Activated naive CD4-positive, alpha-beta T cell (primary cell): ENCODE measurements at regions not wholly inside any gene's neighbourhood (a gene's known extent, or its start where the extent isn't known, plus 50 kb on each side); places are given as distances from the start of the nearest gene placed in this dataset.

Experiments
- DNase-seq, 4 experiments: peaks; one replicate each; lab custom pipeline; 2025; lab: John Stamatoyannopoulos, UW

DNA sequence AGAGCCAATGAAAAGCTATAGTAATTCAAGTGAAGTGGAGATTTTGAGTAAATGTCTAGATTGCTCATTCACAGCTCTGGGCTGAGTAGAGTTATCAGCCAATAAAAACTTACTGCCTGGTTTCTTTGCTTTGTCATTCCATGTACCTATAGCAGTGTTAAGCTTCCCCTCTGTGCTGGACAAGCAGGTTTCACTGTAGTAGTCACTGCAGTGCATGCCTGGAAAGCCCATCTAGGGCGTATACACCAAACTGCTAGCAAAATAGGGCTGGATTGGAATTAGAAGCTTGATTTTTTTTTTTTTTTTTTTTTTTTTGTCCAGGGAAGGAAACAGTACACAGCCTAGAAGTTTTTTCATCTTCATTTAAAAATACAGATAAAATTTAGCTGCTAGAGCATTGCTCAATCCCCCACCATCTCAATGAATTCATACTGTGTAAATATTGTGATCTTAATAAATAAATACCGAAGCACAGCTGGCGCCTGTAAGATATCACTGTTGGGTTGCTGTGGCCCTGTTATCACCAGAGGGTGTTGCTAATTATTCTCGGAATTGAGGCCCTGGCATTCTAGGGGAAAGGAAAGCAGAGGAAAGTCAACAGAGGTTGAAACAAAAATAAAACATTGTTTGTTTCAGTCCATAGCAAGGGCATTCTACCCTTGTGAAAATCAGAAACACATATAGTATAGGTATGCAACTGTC is 968.5 kb upstream of the GJE1 start:
- DNase-seq, result no peak

DNA sequence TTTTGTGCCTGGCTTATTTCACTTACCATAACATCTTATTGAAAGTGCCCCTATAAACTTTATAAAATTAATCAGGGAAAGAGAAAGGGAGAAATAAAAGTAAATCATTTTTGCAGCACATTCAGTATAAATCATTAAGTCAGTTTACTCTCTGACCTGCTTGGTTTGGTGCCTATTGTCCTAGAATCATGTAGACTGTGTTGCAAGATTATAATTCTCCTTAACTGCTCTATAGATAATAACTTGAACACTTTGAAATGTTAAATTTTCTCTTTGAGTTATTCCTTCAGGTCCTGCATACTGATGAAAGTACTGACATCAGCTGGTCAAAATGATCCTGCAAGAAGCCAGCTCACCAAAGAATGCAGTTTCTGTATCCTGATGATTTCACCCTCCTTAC is 969.6 kb upstream of the GJE1 start:
- DNase-seq, result no peak

DNA sequence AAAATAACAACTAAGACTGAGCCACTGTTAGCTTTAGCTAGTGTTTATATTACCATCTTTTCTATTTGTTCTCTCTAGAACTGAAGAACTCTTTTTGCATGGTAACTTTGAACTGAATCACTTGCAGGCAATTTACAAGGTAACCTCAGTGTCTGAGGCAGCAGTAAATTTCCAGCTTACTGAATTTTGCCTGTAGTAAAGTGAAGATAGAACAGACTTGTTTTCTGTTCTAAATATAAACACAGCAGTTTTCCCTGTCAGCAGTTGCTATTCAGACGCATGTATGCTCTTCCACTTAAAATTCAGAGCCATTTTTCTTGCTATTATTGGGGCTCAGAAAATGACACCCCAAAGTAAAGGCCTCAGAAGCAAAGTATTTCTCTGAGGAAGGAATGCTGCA is 974.0 kb upstream of the GJE1 start:
- no peak for DNase-seq

DNA sequence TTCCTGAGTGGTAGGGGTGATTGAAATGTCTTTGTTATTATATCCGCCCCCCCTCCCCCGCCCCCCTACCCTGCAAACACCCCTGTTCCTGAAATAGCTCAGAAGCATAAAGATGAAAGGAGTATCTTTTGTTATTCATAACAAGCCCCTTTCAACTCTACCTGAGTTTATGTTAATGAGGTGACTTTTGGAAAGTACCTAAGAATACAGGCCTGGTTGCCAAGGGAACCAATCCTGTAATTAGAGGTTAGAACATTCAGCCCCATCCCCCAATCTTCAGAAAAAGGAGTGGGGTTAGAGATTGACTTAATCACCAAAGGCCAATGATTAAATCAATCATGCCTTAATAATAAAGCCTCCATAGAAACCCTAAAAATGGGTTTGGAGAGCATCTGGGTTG is 979.2 kb upstream of the GJE1 start:
- DNase-seq, result no peak

DNA sequence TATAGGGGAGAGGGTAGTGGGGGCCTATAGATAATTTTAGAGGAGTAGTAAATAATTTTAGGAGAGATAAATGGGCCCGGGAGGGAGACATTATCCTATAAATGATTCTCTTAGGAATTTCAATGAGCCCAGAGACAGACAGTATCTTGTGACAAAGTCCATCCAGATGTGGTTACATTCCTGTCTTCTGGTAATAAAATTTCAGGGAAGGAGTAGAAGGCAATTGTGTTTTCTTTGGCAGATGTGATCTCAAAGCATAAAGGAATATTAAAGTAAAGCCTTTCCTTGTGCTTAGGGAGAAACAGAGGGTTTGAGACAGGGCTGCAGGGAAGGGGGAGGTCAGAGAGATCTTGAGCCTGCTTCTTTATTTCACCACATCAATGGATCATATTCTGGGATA is 979.8 kb upstream of the GJE1 start:
- no peak for DNase-seq

DNA sequence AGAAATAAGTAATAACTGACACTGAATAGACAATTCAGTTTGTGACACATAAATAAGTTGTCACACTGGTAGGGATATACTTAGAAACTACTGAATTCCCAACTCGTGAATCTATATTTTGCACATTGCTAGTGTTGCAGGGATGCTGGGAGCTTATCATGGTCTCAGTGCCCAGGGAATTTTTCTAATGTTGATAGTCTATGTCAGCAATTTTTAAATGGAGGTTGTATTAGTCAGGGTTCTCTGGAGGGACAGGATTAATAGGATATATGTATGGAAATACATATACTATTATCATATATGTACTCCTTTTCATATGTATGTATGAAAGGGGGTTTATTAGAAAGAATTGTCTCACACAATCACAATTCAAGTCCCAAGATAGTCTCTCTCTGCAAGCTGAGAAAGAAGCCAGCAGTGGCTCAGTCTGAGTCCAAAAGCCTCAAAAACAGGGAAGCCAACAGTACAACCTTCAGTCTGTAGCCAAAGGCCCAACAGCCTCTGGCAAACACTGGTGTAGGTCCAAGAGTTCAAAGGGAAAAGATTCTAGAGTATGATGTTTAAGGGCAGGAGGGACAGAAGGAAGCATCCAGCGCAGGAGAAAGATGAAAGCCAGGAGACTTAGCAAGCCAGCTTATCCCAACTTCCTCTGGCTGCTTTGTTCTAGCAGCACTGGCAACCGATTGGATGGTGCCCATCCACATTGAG is 980.9 kb upstream of the GJE1 start:
- DNase-seq, result no peak

DNA sequence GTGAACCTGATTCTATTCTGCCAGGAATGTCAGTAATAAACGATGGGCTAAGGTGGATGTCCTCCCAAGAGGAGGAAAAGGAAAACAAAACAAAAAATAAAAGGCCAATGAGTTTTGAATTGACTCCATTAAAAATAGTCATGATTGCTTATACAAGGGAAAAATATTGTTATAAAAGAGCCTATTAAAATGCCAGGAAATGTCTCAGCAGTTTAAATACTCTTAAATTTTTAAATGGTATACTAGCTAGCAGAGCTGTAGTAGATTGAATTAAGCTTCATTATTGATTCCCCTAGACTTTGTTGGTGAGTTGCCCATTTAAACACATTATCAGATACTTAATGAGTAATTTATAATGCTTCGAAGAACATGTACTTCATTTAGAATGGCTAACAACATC is 990.9 kb upstream of the GJE1 start:
- no peak for DNase-seq

DNA sequence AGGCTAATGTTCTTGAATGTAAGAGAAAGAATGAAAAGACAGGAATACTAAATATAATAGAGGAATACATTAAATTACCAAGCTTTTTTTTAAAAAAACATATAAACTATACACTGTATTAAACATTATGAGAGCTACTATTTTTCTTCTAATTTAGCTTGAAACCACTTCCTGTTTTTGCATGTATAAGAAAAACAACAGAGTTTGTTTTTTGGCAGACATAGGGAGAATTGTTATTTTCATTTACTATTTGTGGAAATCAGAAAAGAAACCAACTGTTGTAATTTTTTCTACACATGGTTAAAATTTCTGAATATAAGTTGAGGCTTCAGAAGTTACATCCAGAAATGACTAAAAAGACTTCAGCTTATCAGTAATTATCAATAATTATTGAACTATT is 991.8 kb upstream of the GJE1 start:
- no peak for DNase-seq

DNA sequence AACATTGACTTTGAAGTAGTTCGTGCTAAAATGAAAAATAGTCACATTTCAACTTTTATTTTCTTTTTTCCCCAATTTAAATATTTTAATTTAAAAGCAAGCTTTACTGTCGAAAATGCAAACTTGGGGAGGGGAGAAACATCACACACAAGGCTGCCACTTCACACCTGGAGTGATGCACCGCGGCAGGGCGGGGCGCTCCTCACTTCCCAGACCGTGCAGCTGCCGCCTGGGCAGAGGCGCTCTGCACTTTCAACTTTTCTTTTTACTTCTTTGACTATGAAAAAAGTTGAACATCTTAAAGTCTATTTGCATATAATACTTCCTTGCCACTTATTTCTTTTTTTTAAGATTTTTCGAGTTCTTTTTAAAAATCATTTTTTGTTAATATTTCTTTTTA is 993.3 kb upstream of the GJE1 start:
- DNase-seq, result no peak

DNA sequence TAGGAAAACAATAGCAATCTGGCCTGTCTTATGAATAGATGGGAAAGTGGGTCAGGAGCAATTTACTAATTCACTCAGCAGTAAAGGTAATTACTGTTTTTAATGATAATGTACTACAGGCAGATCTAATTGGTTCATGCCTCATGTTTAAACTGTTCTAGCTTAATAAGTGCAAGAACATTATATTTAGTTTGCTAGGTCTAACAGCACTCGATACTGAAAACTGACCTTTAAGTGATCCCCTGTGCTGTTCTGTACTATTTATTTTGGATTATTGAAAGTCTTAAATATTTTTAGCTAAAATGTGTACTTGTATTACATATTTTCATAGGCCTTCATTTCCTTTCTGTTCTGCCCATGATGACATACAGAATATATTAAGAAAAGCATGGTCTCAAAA is 998.0 kb upstream of the GJE1 start:
- DNase-seq, result no peak

DNA sequence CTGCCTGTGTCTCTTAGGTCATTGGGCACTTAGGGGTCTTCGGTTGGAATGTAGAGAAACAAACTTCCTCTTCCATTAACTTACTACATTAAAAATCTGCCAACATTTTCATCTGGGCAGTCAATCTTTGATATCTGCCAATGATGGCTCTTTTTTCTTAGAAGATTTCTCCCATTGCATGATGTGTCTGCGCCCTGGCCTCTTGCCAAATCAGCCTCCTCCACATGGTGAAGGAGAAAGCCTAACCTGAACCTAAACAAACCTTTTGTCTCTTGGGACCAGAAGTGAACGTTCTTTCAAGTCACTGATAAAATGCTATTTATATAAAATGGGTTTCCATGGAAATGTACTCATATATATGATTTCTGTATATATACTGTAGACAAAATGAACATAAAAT is 998.9 kb upstream of the GJE1 start:
- no peak for DNase-seq

DNA sequence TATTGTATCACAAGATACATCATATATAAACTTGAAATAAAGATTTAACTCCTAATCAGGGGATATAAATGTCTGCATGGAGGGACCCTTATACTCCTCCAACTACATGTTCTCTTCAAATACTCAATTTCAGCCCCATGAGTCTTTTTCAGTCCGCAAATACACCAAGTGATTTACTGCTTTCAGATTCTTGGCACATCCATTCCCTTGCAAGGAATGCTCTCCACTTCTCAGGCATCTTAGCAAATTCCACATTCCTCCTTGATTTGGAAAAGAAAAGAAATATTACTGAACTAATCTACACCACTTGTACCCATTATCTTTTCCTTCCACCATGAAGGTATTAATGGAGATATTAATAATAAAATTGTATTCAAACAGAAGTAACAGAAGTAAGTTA is 999.4 kb upstream of the GJE1 start:
- DNase-seq, result no peak

DNA sequence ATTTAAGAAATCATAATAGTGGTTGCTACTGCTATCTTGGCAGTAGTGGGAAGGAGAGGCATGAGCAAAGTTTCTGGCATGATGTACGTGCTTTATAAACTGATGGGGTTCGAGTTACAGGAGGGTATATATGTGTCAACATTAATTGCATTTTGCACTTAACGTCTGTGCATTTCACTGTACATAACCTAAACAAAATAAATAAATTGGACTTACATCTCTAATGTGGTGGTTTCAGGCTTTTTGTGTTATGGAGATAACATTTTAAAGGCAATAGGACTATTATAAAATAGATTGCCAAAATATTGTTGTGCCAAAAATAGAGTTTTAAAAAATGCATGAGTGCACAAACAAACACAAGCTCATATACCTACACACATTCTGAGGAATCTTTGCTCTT is 1001.1 kb upstream of the GJE1 start:
- DNase-seq, result no peak

DNA sequence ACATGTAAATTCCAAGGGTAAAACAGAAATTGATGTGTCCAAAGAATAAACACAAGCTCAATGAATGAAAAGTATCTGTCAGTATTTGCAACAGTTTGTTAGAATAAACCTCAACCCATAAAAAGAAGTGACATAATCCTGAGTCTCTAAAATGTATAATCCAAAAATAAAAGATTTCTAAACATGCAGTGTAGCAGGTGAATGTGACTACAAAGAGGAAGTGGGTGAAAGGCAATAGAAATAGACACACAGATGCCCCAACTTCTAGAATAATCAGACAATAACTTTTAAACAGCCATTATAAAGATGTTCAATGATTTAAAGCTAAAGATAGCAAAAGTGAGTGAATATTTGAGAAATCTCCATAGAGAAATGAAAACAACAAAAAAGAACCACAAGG is 1009.2 kb upstream of the GJE1 start:
- no peak for DNase-seq

DNA sequence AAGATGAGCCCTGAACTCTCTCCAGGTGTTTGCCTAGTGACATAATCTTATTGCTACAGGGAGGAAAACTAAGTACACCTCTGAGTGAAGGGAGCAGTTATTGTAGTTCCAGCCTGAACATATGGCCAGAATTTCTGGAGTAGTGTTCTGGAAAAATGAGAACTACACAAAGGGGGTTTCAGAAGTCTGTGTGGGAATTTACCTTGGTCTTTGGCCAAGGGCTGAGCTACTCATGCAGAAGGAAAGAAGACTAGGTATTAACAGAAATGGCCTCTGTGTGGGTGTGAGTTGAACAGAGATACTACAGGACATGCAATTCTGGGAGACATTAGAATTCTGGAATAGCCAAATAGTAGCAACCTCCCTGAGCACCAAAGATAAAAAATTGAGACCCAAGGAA is 1009.7 kb upstream of the GJE1 start:
- DNase-seq, result no peak

DNA sequence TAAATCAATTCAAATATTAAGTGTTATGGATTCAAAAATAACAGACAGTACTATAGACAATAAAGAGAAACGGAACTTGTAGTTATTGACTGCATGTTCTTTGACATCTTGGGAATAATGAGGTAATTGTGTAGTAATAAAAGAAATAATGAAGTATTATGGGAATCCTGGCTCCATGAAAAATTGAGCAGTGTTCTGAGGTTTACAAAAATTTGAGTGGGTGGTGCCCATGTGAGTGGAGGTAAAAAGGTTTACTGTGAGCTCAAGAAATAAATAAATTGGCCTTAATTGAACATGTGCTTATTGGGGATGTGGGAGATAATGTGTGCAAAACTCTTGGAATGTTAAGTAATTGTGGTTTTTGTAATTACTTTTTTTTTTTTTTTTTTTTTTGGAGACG is 1013.7 kb upstream of the GJE1 start:
- DNase-seq, result no peak

DNA sequence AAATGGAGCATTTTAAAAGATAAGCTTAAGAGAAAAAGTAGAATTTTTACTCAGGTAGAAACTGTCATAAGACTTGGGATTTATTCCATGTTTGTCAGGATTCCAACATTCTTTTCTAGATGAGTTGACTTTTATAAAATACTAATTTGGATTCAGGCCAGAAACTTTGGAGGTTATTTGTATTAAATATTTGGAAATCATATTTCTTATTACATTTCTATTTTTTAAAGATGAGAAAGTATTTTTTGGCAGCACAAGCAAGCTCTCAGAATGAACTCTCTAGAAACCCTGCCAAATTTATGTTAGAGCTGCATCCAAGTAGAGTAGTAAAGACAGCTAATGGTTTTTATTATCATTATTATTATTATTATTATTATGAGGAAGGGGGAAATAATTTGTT is 1014.9 kb upstream of the GJE1 start:
- no peak for DNase-seq

DNA sequence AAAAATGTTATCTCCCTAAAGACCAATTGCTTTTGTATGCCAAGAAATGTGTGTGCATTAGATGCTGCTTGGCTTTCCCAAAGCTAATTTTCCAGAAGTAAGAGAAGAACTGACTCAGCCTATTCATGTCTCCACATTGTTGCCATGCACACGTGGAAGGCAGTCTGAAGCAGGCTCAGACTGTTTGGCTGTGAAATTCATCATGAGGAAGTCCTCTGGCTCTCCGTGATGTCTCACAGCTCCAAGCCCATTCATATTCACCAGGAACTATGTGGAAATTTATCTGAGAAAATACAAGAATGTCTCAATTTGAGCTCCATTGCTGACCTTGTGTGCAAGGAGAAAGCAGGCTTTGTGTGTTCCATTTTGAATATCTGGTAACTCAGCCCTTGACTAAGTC is 1022.2 kb upstream of the GJE1 start:
- no peak for DNase-seq

DNA sequence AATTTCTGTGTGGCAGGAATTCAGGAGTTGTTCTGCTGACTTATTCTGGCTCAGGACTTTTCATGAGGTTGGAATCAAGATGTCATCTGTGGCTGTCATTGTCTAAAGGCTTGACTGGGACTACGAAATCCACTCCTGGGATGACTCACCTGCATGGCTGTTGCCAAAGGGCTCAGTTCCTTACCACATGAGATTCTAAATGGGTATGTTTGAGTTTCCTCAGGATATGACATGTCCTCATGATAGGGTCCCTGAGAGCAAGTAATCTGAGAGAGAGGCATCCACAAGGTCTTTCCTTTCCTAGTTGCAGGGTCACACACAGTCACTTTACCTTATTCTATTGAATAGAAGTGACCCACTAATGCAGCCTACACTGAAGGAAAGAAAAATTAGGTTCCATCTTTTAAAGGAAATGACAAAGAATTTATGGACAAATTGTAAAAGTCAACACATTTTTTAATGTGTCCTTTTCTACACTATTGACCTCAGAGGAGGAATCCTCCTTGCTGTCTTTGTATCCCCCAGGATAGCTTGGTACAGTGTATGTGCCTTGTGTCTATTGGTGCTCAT is 1025.0 kb upstream of the GJE1 start:
- no peak for DNase-seq

DNA sequence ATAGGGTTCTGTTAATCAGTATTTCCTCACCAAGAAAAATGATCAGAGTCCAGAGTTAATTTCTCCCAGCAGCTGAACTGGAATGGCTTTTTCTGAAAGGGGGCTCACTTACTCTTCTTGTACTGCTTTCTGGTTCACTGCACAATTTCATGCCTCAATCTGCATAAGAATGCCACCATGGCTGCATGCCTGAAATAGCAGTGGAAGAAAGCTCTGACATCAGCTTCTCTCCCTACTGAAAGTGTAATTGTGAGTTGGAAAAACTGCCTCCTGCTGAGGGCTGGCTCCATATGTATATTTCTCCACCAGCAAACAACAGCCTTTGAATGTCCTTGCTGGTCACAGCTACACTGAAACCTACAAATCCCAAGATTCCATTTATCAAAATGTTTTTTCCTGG is 1027.2 kb upstream of the GJE1 start:
- no peak for DNase-seq

DNA sequence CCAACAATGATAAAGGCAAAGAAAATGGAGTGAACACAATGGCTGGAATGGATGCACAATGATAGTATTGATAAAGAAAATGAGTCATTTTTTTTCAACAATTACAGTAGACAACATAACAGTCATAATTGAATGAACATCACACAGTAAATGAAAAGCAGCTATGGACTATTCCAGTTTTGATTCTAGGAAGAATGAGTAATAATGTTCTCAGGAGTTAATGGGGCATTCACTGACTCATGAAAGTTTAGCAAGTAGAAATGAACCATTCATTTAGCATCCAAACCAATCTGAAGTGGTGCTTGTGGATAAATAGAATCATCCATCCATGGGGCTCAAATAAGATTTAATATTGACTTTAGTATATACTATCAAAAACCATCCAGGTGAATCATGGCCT is 1029.5 kb upstream of the GJE1 start:
- DNase-seq, result no peak

DNA sequence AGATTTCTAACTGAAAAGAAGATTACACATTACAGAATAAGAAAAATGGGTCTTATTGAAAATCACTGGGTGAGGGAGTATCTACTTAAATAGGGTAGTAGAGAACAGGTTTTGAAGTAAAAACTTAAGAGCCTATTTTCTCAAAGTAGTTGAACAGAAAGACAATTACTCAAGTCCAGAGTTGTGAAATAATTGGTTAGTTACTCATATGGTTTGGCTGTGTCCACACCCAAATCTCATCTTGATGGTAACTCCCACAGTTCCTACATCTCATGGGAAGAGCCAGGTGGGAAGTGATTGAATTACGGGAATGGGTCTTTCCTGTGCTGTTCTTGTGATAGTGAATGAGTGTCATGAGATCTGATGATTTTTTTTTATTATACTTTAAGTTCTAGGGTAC is 1035.3 kb upstream of the GJE1 start:
- DNase-seq, result no peak

DNA sequence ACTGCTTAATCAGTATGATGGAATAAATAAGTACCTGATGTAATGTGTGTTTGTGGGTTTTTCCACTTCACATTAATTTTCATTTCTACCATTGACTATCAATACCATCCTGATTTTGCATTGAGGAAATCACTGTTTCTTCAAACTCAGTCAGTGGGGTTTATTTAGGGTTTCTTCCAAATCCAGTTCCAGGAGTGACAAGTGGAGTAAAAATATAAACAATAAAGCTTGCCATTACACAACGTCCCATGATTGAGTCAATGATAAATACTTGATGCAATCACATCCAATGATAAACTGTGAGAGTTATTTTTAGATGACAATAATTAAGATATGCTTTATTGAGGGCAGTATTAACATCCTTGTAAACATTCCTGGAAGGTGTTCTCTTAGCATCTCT is 1037.4 kb upstream of the GJE1 start:
- DNase-seq, result no peak

DNA sequence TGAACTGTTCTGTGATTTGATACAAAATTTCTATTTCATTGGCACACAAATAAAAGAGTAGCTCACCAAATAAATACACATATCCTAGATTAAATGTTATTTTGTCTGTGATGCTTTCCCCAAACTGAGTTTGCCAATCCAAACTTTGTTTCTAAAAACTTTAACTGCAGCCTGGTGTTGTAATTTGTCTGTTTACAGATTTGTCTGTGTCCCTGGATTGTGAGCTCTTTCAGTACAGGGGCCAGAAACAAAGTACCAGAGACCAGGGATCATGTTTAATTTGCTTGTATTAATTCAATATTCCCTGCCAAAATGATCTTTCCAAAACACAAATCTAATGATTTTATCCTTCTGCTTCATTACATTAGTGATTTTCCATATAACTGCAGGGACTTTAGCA is 1044.6 kb upstream of the GJE1 start:
- no peak for DNase-seq
